GM21529 (cell line): ENCODE measurements at regions not wholly inside any gene's neighbourhood (a gene's known extent, or its start where the extent isn't known, plus 50 kb on each side); places are given as distances from the start of the nearest gene placed in this dataset.
"Not testable (repeated sequence)": the region's sequence is repeated elsewhere in the genome, so short reads cannot be mapped to it uniquely, and the experiment has no call there.

Experiments used
- ATAC-seq: cut with Tn5 transposase; IDR thresholded peaks from one replicate; pipeline ENCODE4 v1.9.1; 2021; ENCODE audit not compliant: unreplicated experiment

DNA sequence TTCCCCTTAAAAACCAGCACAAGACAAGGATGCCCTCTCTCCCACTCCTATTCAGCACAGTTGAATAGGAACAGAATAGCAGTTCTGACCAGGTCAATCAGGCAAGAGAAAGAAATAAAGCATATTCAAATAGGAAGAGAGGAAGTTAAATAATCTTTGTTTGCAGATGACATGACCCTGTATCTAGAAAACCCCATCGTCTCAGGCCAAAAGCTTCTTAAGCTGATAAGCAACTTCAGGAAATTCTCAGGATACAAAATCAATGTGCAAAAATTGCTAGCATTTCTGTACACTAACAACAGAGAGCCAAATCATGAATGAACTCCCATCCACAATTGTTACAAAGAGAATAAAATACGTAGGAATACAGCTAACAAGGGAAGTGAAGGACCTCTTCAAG, 394.1 kb upstream of the NFIA start:
- not testable (repeated sequence) for ATAC-seq

DNA sequence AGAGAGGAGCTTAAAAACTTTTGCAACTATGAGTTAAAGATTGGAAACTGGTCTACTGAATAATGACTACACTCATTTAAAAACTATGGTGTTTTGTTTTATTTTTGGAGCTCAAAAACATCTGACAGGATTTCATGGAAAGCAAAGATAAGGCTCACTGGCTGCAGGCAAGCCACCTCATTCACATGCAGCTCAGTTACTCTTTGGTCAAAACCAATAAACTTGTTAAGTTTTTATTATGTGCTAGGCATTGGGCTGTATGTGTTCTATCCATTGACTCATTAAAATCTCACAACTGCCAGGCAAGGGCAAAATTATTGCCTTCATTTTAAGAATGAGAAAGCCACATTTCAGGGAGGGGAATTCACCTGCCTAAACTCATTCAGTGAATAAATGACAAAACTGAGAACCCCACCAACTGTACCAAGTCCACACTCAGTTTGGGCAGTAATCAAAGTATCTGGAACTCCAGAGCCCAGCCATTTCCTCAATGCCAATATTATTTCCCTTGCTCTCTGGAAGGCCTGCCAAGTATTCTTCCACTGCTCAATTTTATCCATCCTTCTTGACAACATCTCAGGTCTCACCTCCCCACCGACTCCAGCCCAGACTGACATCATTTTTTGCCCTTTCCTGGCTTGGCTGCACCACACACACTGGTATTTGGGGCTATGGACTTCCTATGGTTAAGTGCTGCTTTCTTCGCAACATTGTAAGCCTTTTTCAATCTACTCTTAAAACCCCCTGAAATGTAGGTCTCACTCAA, 401.1 kb upstream of the NFIA start:
- ATAC-seq: no peak

DNA sequence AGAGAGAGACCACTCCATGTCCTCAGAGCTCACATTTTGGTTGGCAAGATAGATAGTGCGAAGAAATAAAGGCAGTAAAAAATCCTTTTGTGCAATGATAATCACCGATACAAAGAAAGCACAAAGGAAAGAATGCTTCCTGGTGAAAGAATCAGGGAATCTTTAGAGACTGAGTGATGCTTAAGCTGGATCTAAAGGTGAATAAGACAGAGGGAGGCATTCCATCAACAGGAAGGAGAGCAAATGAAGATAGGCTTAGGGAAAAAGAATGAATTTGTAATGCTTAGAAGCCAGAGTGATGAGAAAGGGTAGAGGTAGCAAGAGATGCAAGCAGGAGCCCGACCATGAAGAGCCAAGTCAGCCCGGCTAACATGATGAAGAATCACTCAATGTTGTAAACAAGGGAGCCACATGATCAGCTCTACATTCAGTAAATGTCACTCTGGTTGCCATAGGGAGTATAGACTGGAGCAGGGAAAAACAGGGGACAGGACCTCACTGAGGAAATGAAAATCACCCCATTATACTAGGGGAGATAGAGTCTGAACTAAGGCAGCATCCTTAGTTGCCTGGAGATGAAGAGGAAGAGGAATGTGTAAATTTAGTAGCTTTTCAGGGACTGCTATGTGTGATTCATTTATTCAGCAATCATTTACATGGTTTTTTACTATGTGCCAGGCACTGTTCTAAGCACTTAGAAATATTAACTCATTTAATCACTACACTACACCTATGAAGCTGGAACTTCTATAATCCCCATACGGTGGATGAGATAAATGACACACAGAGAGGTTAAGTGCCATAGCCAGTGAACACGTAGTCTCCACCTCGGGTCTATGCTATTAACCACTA, 402.6 kb upstream of the NFIA start:
- no peak for ATAC-seq

DNA sequence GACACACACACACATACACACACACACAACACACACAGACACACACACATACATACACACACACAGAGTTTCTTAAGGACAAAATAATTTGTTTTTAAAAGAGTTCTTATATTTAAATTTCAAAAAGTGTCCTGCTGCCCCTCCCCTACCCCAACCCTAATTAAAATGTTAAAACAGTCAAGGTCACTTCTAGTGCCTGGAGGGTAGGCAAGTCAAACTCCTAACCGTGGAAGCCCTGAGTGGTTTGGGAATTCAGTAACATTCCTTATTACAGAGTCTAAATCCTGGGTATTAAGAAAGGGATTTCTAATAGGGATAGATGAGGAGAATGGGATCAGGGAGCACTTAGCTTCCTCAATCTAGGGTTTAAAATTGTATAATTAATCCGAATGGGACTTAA, 403.6 kb upstream of the NFIA start:
- ATAC-seq: no peak

DNA sequence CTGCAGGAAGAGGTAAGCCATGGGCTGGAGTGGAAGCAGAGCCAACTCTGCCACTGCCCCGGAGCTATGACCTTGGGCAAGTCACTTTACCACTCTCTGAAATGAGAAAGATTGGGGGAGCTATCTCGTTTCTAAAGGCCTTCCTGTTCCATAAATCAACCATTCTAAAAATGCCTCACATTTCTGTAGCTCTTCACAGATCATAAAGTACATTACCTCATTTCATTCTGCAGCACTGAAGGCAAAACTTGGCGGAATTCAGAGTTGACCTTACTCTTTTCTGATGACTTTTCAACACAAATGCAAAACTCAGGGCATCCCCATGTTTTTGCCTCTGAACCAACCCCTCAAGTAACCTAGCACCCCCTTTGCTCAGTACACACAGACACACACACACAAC, 404.0 kb upstream of the NFIA start:
- ATAC-seq: no peak

DNA sequence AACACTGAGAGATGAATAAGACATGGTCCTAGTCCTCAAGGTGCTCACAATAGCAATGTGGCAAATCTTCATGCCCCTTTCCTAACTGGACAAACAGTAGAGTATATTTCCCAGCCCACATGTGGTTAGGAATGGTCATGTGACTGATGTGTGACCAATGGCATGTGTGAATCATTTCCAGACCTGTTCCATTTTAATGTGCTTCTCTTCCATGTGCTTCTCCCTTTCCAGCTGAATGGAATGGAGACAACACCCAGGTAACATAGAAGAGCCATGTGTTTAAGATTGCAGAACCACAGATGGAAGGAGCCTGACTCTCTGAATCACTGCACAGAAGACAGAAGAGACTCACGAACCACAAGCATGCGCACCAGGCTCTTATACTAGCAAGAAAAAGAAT, 409.9 kb upstream of the NFIA start:
- no peak for ATAC-seq

DNA sequence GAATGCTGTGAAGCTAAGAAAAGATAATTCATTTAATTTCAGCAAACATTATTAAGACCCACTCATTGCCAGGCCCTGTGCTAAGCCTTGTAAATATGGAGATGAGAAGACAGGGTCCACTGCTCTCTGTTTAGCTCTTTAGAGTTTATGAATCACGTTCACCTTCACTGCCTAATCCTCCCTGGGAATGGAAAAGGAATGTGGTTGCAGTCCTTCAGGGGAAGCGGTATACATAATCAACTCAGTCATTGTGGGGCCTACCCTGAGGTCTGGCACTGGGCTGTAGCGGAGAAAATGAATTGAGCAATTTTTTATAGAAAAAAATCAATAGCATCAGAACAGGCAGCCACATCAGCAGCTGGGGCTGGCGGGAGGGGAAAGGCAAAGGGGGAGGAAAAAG, 412.1 kb upstream of the NFIA start:
- ATAC-seq: no peak

DNA sequence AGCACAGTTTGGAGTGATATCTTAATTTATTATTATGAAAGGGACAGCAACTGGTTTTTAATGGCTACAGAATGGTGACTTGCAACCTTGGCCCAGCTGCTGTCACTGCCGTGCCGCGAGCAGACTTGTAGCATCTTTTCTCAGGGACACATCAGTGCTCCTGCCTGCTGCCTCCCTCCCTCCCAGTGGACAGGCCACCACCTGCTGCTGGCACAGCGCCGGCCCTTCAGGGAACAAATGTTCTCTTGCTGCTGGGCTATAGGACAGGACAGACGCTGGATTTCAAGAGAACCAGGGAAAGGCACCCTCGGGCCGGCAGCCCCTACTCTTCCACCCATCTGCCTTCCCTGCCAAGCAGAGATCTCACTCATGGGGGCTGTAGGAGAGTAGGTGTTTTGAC, 413.8 kb upstream of the NFIA start:
- no peak for ATAC-seq

DNA sequence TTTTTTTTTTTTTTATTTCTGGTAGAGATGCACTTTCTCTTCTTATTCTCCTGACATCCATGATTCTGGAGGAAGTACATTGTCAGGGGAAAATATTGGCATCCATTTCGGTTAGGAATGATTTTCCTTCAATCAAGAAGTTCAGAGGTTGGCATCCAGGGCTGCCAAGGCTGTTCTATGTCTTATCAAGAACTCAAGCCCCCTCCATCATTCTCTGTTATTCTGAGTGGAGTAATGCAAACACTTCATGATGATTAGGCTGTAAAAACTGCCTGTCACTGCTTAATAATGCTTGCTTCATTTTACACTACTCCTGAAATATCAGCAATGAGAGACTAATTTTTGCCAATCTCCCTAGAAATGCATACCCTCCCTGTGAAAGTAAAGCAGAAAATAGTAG, 417.1 kb upstream of the NFIA start:
- no peak for ATAC-seq

DNA sequence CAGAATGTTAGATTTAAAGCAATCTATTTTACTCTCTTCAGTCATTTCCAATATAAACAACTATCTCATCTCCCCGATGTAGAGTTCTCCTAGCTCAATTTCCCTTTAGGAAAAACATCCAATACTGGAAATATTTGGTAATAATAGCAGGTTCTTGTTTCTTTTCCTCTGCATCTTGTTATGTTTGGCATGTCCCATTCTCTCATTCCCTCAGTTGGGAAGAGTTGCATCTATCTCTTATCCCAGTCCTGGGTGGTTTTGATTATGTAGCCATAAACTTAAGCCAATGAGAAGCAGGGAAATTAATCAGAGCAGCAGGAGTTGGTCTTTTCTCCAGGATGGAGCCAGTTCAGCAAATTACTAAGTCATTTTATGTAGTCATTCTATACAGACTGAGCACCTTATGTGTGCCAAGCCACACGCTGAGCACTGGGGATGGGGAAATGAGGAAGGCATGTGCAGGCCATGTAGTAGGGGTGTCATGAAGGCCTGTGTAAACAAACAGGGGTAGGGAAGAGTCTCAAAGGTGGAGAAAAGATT, 418.2 kb upstream of the NFIA start:
- ATAC-seq: no peak

DNA sequence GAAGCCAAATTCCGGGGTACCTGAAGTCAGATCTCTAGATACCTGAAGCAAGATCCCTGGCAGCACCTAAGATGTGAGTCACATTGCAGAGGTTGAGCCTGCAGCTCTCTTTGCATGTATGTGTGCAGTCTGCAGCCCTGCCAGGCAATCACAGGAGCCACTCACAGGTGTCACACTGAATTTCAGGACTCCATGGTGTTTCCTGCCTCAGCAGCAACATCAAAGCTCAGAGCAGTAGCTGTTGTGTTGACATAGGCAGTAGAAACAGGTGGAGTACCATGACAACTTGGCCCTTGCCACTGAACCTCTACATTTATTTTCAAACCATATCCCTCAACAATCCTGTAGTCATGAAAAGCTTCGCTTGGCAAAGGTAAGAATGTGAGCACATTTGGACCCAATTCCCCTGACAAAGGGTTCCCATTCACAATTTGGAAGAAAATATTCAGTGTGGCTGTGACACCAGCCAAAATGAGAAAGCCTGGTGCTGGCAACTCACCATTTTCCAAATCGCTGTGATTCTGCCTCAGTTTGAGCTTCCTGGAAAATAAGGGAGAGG, 419.8 kb upstream of the NFIA start:
- no peak for ATAC-seq

DNA sequence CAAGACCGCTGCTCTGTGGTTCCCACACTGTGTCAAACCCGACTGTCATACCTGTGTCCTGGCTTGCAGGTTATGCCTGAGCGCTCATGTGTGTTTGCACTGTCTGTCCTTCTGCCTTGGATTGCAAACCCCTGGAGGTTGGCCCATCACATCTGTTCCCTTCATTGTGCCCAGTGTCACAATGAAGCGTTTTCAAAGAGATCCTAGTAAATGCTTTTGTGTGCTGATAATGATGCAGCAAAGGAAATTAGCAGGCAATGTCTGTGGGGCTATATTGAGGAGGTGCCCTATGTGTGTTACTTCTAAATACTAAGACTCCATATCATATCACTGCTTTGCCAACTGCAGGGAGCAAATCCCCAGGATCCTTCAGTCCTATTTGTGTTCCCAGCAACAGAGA, 424.4 kb upstream of the NFIA start:
- no peak for ATAC-seq

DNA sequence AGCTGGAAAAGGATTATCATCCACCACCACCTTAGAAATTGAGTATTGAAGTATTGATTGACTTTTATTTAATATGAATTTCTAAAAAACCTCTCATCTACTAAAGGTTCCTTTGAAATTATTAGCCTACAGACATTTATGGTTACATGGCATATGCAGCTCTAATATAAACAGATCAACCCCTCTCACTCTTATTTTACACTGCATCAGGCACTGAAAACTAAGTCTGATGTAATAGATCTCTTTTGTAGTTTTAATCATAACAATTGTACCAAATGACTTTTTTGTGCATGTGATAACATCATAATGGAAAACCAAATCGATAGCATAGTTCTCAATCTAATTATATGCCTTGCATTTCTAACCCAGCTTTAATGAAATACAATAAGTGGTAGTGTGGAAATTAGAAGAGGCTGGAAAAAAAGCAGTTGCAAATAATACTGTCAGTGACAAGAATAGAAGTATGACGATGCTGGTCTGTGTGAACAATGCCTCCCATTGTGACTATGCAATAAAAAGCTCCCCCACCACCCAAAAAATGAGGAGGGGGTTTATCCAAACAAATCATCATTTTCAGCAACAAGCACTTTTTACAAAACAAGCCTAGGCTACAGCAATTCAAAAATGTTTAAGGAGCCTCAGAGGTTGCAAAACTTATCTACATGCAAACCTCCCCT, 426.5 kb upstream of the NFIA start:
- no peak for ATAC-seq

DNA sequence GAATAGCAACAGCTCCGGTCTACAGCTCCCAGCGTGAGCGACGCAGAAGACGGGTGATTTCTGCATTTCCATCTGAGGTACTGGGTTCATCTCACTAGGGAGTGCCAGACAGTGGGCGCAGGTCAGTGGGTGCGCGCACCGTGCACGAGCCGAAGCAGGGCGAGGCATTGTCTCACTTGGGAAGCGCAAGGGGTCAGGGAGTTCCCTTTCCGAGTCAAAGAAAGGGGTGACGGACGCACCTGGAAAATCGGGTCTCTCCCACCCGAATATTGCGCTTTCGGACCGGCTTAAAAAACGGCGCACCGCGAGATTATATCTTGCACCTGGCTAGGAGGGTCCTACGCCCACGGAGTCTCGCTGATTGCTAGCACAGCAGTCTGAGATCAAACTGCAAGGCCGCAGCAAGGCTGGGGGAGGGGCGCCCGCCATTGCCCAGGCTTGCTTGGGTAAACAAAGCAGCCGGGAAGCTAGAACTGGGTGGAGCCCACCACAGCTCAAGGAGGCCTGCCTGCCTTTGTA, 442.3 kb upstream of the NFIA start:
- not testable (repeated sequence) for ATAC-seq

DNA sequence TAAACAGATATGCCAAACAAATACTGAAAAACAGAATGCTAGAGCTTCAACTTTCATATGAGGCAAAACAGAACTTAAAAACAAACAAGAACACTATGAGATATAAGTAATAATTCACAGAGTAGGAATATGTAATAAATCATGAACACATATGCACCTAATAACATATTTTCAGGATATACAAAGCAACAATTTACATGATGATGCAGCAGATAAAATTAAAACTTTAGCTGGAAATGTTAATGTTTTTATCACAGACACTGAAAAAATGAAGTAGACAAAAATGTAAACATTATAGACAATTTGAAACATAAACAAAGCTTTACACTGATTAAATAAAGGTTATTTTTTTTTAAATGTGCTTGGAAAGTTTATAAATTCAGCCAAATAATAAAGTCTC, 443.1 kb upstream of the NFIA start:
- ATAC-seq: no peak

DNA sequence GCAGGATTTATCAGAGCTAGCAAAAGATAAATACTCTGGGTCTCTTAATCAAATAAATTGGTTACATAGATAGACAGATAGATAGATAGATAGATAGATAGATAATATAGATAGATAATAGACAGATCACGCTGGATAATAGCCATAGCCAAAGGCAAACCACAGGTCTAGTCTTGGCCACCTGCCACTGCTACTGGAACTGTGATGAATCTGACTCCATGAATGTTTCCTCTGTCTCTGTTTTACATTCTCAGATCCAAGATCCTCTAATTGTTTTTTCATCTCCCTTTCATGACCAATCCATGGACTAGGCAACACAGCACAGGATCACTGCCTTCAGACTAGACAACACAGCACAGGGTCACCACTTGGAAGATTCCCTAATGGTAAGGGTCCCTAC, 444.7 kb upstream of the NFIA start:
- ATAC-seq: no peak

DNA sequence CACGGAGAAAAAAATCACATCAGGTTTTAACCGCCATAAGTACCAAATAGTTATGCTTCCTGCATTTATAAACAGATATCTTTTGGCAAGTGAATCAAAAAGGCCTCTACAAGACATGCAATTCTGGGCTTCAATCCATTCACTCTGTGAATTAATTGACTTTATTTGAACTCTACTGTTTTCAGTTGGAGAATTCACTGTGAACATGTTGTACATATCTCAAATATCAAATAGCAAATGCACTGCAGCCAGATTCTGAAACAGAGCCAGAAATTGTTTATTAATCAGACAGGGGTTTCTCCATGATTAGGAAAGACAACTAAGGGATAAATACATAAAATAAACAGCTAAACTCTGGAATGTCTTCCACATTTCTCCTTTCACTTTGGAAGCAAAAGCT, 445.4 kb upstream of the NFIA start:
- no peak for ATAC-seq

DNA sequence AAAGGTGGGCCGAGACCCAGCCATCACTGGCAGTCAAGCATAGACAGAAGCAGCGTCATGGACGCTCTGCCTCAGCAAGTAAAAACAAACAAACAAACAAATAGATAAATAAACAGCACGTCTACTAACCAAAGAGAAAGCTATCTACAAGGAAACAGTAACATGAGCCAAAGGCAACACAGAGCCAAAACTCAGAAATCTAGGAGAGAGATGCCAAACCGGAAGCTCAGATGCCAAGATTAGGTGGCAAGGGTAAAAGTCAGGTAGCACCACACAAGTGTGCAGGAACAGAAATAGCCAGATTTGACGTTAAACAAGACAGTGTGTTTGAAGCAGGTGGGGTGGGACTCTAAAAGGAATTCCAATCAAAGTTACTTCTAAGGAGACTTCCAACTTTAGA, 448.3 kb upstream of the NFIA start:
- ATAC-seq: no peak

DNA sequence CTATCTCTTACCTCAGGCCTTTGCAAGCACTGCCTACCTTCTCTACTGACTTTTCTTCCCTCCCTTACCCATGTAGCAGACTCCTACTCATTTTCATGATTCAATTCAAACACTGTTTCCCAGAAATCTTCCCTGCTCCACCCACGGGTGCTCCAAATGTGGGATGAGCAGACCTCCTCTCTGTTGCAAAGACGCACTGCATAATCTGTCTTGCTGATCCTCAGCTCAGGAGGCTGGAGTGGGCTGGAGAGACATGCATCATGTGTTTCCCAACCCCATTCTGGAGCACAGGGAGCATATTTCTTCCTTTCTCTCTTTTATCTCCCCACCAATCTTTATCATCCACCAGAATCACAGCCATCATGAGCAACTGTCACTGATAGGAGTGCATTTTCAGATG, 459.9 kb upstream of the NFIA start:
- no peak for ATAC-seq

DNA sequence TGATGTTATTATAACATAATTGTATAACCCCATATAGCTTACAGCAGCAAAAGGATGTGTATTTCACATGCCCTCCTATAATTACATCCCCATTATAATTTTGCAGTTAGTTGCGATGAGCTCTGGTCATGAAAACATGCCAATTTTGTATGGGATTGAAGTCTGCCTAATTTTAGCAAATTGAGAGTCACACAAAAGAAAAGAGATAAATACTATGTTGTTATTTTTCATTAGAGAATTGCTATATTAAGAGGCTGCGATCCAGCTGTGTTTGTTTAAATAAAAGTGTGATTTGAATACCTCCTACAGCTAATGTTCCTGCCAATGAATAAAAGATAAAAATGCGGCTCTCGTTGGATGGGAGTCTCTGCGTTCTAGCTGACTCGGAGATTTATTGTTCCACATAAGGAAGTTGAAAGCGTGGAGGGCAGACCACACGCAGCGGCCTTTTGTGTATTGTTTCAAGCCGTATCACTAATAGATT, 461.0 kb upstream of the NFIA start:
- no peak for ATAC-seq

DNA sequence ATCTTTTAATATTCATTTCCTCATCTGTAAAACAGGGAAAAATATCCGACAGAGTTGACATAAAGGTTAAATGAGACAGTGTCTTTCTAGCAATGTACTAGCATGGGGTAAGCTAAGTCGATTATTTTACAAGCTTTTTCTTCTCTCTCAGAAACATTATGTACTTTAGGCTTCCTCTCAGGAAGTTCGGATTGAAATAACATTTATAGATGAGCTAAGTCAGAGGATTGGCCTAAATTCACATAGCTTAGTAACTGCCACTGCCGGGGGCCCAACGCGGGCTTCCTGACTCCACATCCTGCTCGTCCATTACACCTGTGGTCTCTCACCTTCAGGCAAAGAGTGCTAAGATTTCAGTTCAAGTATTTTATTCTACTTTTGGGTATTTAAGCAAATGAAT, 462.3 kb upstream of the NFIA start:
- ATAC-seq: no peak
